AG04449 (cell line): ENCODE measurements at regions not wholly inside any gene's neighbourhood (a gene's known extent, or its start where the extent isn't known, plus 50 kb on each side); places are given as distances from the start of the nearest gene placed in this dataset.
"Not testable (repeated sequence)": the region's sequence is repeated elsewhere in the genome, so short reads cannot be mapped to it uniquely, and the experiment has no call there.

ENCODE experiments used
- CTCF ChIA-PET: fragments of 350-600 bp; formaldehyde crosslinking; extraction: SDS; loops from one replicate; lab custom pipeline; 2021; ENCODE audit warnings: antibody characterized with exemption; lab: Yijun Ruan, JAX
- POLR2A ChIA-PET: fragments of 400-600, 350-600 bp; formaldehyde crosslinking; extraction: SDS; loops from one replicate; lab custom pipeline; 2020; ENCODE audit warnings: antibody characterized with exemption, inconsistent platforms; lab: Yijun Ruan, JAX
- DNase-seq: peaks from one replicate; pipeline ENCODE4 v3.0.0-alpha.2; 2010; ENCODE audit warnings: low read depth, low spot score
- H3K4me3 ChIP-seq: 2 replicates; pipeline ENCODE4 v1.5.1; 2011; ENCODE audit warnings: low read depth, mild to moderate bottlenecking, control low read depth, low read length
- CTCF ChIP-seq: IDR thresholded peaks from one replicate; pipeline ENCODE4 v1.5.1; 2011; ENCODE audit warnings: mild to moderate bottlenecking, moderate library complexity, low read length, control low read depth, inconsistent platforms; ENCODE audit not compliant: insufficient read depth; ENCODE audit errors: missing control alignments

DNA sequence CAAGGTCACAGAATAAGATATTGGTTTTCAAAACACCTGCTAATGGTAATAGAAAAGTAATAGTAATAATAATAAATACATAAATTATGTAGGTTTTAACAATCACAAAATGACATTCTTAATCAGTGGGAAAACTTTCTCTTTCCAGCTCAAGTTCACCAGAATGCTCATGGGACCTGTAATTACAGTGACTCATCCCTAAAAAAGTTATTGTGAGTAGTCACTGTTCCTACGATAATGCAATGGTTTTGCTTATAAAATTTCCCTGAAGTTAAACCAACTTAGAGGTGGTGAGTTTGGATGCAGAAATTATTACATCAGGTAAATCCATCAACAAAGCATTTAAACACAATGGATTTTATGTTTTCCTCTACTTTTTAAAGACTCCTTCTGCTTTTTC lies 502.3 kb downstream of the PID1 start:
- DNase-seq: no peak
- no peak overlapping the region for H3K4me3 ChIP-seq
- ChIA-PET POLR2A (no interaction called here), CTCF (no interaction called here)
- TF ChIP-seq CTCF: no peak

- H3K4me3 ChIP-seq, CTCF ChIA-PET, DNase-seq, POLR2A ChIA-PET: not testable (repeated sequence)
Observed at GRCh38 chr2:228768141-228768540, 502.9 kb downstream of the PID1 start.

DNA sequence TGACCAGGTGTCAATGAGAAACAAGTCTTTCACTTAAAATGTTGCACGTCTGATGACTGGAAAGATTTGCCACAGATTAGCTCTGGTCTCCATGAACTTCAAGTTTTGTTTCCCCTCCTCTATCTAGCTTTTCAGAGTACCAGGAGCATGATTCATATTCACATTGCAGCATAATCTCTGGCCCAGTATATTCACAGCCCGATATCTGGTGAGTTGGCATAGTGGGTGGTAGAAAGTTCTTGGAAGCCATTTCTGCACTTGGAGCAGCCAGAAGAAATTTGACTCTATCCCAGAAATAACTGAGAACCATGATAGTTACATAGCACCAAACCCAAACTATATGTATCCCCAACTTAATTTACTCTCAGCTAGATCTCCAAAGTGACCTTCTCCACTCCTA lies 503.9 kb downstream of the PID1 start:
- H3K4me3 ChIP-seq: no peak overlapping the region
- TF ChIP-seq CTCF: no peak
- ChIA-PET CTCF (no interaction called here), POLR2A (no interaction called here)
- DNase-seq: no peak

- no peak for DNase-seq
Observed at GRCh38 chr2:228763379-228763981, 507.6 kb downstream of the PID1 start.

GRCh38 chr2:228762565-228762964 lies 508.5 kb downstream of the PID1 start:
- ChIA-PET POLR2A (no interaction called here), CTCF (no interaction called here)
- no peak for DNase-seq
- H3K4me3 ChIP-seq: no peak overlapping the region
- TF ChIP-seq CTCF: no peak

More at GRCh38 chr2:228763379-228763981, 507.6 kb downstream of the PID1 start:
- no peak for TF ChIP-seq CTCF
- CTCF ChIA-PET: no interaction called here
- POLR2A ChIA-PET: no interaction called here
- H3K4me3 ChIP-seq: no peak overlapping the region

DNA sequence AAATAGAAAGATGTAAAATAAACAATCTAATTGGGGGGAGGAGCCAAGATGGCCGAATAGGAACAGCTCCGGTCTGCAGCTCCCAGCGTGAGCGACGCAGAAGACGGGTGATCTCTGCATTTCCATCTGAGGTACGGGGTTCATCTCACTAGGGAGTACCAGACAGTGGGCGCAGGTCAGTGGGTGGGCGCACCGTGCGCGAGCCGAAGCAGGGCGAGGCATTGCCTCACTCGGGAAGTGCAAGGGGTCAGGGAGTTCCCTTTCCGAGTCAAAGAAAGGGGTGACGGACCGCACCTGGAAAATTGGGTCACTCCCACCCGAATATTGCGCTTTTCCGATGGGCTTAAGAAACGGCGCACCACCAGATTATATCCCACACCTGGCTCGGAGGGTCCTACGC lies 515.4 kb downstream of the PID1 start:
- H3K4me3 ChIP-seq, CTCF ChIA-PET, POLR2A ChIA-PET, DNase-seq: not testable (repeated sequence)

- POLR2A ChIA-PET: no interaction called here
- DNase-seq: no peak
- TF ChIP-seq CTCF: no peak
- CTCF ChIA-PET: no interaction called here
- no peak overlapping the region for H3K4me3 ChIP-seq
Observed at GRCh38 chr2:228747483-228747882, 523.6 kb downstream of the PID1 start.
